H1 (cell line): ENCODE measurements at regions not wholly inside any gene's neighbourhood (a gene's known extent, or its start where the extent isn't known, plus 50 kb on each side); places are given as distances from the start of the nearest gene placed in this dataset.

Experiments
- CTCF ChIA-PET: fragments of 300-600 bp; sonication (Branson Sonifier 250); formaldehyde crosslinking; loops from one replicate; lab custom pipeline; 2021; ENCODE audit not compliant: partially characterized antibody; lab: Charles Lee
- POLR2A ChIA-PET: fragments of 300-600 bp; sonication (Branson Sonifier 250); formaldehyde crosslinking; loops from one replicate; lab custom pipeline; 2021; ENCODE audit warnings: inconsistent platforms; ENCODE audit not compliant: partially characterized antibody; lab: Charles Lee
- DNase-seq, 2 experiments: peaks; one replicate each; pipeline versions ENCODE4 v3.0.0 to v3.0.0-alpha.2; 2010 to 2022; ENCODE audit warnings: low spot score in 2 of 2, low read depth in 1 of 2, mixed read lengths in 1 of 2
- FAIRE-seq: peaks from 2 replicates; lab custom pipeline; 2011; peaks lifted over from hg19 to GRCh38; lab: Jason Lieb, UNC
- H2AFZ ChIP-seq: 2 replicates; pipeline ENCODE4 v1.8.1; 2012; ENCODE audit warnings: low read length, inconsistent platforms
- H2AK5ac ChIP-seq: 2 replicates; pipeline ENCODE4 v1.6.1; 2013; ENCODE audit warnings: low read depth, low read length
- H2BK120ac ChIP-seq: replicated peaks from 2 replicates; pipeline ENCODE3; 2013; ENCODE audit warnings: low read depth, low read length, inconsistent platforms
- H2BK12ac ChIP-seq: 2 replicates; pipeline ENCODE4 v1.6.1; 2013; ENCODE audit warnings: low read depth, low read length
- H2BK15ac ChIP-seq: 2 replicates; pipeline ENCODE4 v1.6.1; 2013; ENCODE audit warnings: low read length
- H2BK20ac ChIP-seq: 2 replicates; pipeline ENCODE4 v1.6.1; 2013; ENCODE audit warnings: low read length
- H2BK5ac ChIP-seq: 2 replicates; pipeline ENCODE4 v1.6.1; 2013; ENCODE audit warnings: low read depth, low read length
- H3K14ac ChIP-seq: 2 replicates; pipeline ENCODE4 v1.6.1; 2013; ENCODE audit warnings: inconsistent platforms; ENCODE audit not compliant: insufficient read length
- H3K18ac ChIP-seq: 2 replicates; pipeline ENCODE4 v1.6.1; 2013; ENCODE audit warnings: low read length; ENCODE audit errors: extremely low read depth
- H3K23ac ChIP-seq: 2 replicates; pipeline ENCODE4 v1.6.1; 2013; ENCODE audit warnings: inconsistent platforms; ENCODE audit not compliant: insufficient read length
- H3K23me2 ChIP-seq: 2 replicates; pipeline ENCODE4 v1.6.1; 2013; ENCODE audit warnings: low read depth, low read length
- H3K27ac ChIP-seq: 2 replicates; pipeline ENCODE4 v1.6.1; 2011; ENCODE audit warnings: low read depth, low read length, inconsistent platforms
- H3K27me3 ChIP-seq, 4 experiments: replicated peaks in 1 of 4; 1 replicate in 1 of 4; 2 replicates in 3 of 4; pipeline versions ENCODE4 v1.6.1 to v1.8.1; 2011 to 2013; ENCODE audit warnings: low read length in 3 of 4, mild to moderate bottlenecking in 3 of 4, inconsistent platforms in 2 of 4, mixed read lengths in 2 of 4, moderate library complexity in 1 of 4; ENCODE audit not compliant: control insufficient read depth in 3 of 4, insufficient read depth in 3 of 4; ENCODE audit errors: extremely low read depth in 1 of 4
- H3K36me3 ChIP-seq, 4 experiments: 2 replicates each; pipeline versions ENCODE4 v1.6.1 to v1.8.1; 2011 to 2013; ENCODE audit warnings: mild to moderate bottlenecking in 4 of 4, low read length in 3 of 4, moderate library complexity in 2 of 4, control low read depth in 1 of 4, inconsistent platforms in 1 of 4; ENCODE audit not compliant: insufficient read depth in 4 of 4, control insufficient read depth in 2 of 4
- H3K4ac ChIP-seq: replicated peaks from 2 replicates; pipeline ENCODE3; 2013; ENCODE audit warnings: low read length, low read depth, mixed read lengths, inconsistent platforms; ENCODE audit not compliant: insufficient read length
- H3K4me1 ChIP-seq, 4 experiments: replicated peaks in 1 of 4; 1 replicate in 1 of 4; 2 replicates in 3 of 4; pipeline versions ENCODE4 v1.6.1 to v1.8.1; 2011 to 2013; ENCODE audit warnings: low read length in 3 of 4, inconsistent platforms in 2 of 4, mixed read lengths in 1 of 4; ENCODE audit not compliant: insufficient read depth in 4 of 4, control insufficient read depth in 3 of 4
- H3K4me2 ChIP-seq, 2 experiments: 2 replicates each; pipeline versions ENCODE4 v1.6.1 to v1.8.1; 2011 to 2013; ENCODE audit warnings: low read depth in 2 of 2, low read length in 2 of 2, control low read depth in 1 of 2, inconsistent platforms in 1 of 2, mild to moderate bottlenecking in 1 of 2; ENCODE audit not compliant: insufficient read depth in 1 of 2
- H3K4me3 ChIP-seq, 4 experiments: fragments of 200-600, 300-600 bp in 1 of 4; sonication (generic), shearing (Covaris generic), sonication (Bioruptor Twin) in 1 of 4; 2 replicates each; pipeline versions ENCODE4 v1.5.1 to v1.8.1; 2011 to 2016; ENCODE audit warnings: low read length in 4 of 4, low read depth in 3 of 4, control low read depth in 2 of 4, inconsistent platforms in 2 of 4, mild to moderate bottlenecking in 2 of 4, mixed read lengths in 1 of 4, moderate library complexity in 1 of 4; ENCODE audit not compliant: insufficient read depth in 2 of 4; ENCODE audit errors: extremely low read depth in 1 of 4
- H3K56ac ChIP-seq: replicated peaks from 2 replicates; pipeline ENCODE3; 2013; ENCODE audit warnings: low read depth, mild to moderate bottlenecking, mixed read lengths, low read length, inconsistent platforms; ENCODE audit not compliant: insufficient read length
- H3K79me1 ChIP-seq: 2 replicates; pipeline ENCODE4 v1.6.1; 2013; ENCODE audit warnings: low read depth, low read length, control low read depth
- H3K79me2 ChIP-seq, 2 experiments: 2 replicates each; pipeline versions ENCODE4 v1.6.1 to v1.8.1; 2012 to 2013; ENCODE audit warnings: low read length in 2 of 2, mild to moderate bottlenecking in 2 of 2, inconsistent platforms in 1 of 2; ENCODE audit not compliant: insufficient read depth in 2 of 2, control insufficient read depth in 1 of 2
- H3K9ac ChIP-seq, 4 experiments: replicated peaks in 1 of 4; 1 replicate in 1 of 4; 2 replicates in 3 of 4; pipeline versions ENCODE4 v1.6.1 to v1.8.1; 2011 to 2013; ENCODE audit warnings: low read depth in 3 of 4, low read length in 3 of 4, control low read depth in 2 of 4, mild to moderate bottlenecking in 2 of 4, moderate library complexity in 2 of 4, inconsistent platforms in 1 of 4; ENCODE audit errors: extremely low read depth in 1 of 4
- H3K9me3 ChIP-seq, 2 experiments: 2 replicates each; pipeline versions ENCODE4 v1.6.1 to v1.8.1; 2012 to 2013; ENCODE audit warnings: mild to moderate bottlenecking in 2 of 2, moderate library complexity in 2 of 2, control low read depth in 1 of 2, inconsistent platforms in 1 of 2, low read depth in 1 of 2, low read length in 1 of 2, mixed read lengths in 1 of 2; ENCODE audit not compliant: insufficient read depth in 2 of 2
- H4K20me1 ChIP-seq, 2 experiments: replicated peaks in 1 of 2; 2 replicates each; pipeline versions ENCODE3 to v1.8.1; 2011 to 2013; ENCODE audit warnings: inconsistent platforms in 2 of 2, low read length in 2 of 2, mild to moderate bottlenecking in 1 of 2; ENCODE audit not compliant: insufficient read depth in 2 of 2, control insufficient read depth in 1 of 2
- H4K5ac ChIP-seq: 2 replicates; pipeline ENCODE4 v1.6.1; 2013; ENCODE audit warnings: low read length, low read depth, mixed read lengths, inconsistent platforms; ENCODE audit not compliant: insufficient read length
- H4K8ac ChIP-seq: 2 replicates; pipeline ENCODE4 v1.8.0; 2013; ENCODE audit warnings: mild to moderate bottlenecking, moderate library complexity, low read length, inconsistent platforms; ENCODE audit not compliant: insufficient read depth; ENCODE audit errors: extremely low read depth
- H4K91ac ChIP-seq: replicated peaks from 2 replicates; pipeline ENCODE3; 2013; ENCODE audit warnings: low read length, mixed read lengths, inconsistent platforms; ENCODE audit not compliant: insufficient read length
- CTBP2 ChIP-seq: IDR thresholded peaks from 2 replicates; pipeline ENCODE4 v1.7.0; 2011; ENCODE audit warnings: borderline replicate concordance, mild to moderate bottlenecking, moderate library complexity, mixed read lengths, low read length; ENCODE audit not compliant: insufficient read depth, insufficient read length
- HDAC2 ChIP-seq, 2 experiments: fragments of 300-600 bp in 1 of 2; sonication (generic) in 1 of 2; IDR thresholded peaks; 2 replicates each; pipeline ENCODE4 v1.6.1; 2011 to 2012; ENCODE audit warnings: low read depth in 2 of 2, low read length in 2 of 2, mild to moderate bottlenecking in 2 of 2, moderate library complexity in 2 of 2, borderline replicate concordance in 1 of 2, inconsistent platforms in 1 of 2
- KDM5A ChIP-seq: fragments of 200-600 bp; IDR thresholded peaks from 2 replicates; pipeline ENCODE4 v1.7.1; 2012; ENCODE audit warnings: mild to moderate bottlenecking, low read length, inconsistent platforms, mixed read lengths
- NANOG ChIP-seq: IDR thresholded peaks from 2 replicates; pipeline ENCODE4 v1.6.1; 2011; ENCODE audit warnings: low read length, low read depth, mild to moderate bottlenecking, inconsistent platforms; ENCODE audit not compliant: insufficient read depth, poor library complexity, severe bottlenecking
- RNF2 ChIP-seq: fragments of 200-900, 300-1000 bp; sonication (generic); IDR thresholded peaks from 2 replicates; pipeline ENCODE4 v1.7.1; 2016; ENCODE audit warnings: borderline replicate concordance, low read depth, mild to moderate bottlenecking, antibody characterized with exemption, low read length; ENCODE audit not compliant: poor library complexity, severe bottlenecking; ENCODE audit errors: missing control alignments
- RXRA ChIP-seq: IDR thresholded peaks from 2 replicates; pipeline ENCODE4 v1.6.1; 2011; ENCODE audit warnings: low read depth, mild to moderate bottlenecking, low read length, moderate library complexity; ENCODE audit not compliant: insufficient read depth
- SIRT6 ChIP-seq: IDR thresholded peaks from one replicate; pipeline ENCODE4 v1.7.1; 2012; ENCODE audit warnings: low read length, inconsistent platforms
- SP1 ChIP-seq: IDR thresholded peaks from 2 replicates; pipeline ENCODE4 v1.6.1; 2011; ENCODE audit warnings: low read depth, low read length
- WGBS, 2 experiments: shearing (Covaris generic) in 1 of 2; methylation state at CpG; one replicate each; pipeline versions ENCODE4 v1.1.6 to v1.1.7; 2013 to 2015; ENCODE audit warnings: low lambda C conversion rate in 2 of 2, mixed read lengths in 2 of 2, inconsistent platforms in 1 of 2, low coverage in 1 of 2, missing lambda C conversion rate in 1 of 2; ENCODE audit not compliant: insufficient replicate concordance in 2 of 2, insufficient coverage in 1 of 2, insufficient read length in 1 of 2; ENCODE audit errors: extremely low coverage in 1 of 2, missing lambda C conversion rate in 1 of 2; 5-methylcytosine and 5-hydroxymethylcytosine counted together
- TF ChIP-seq, protein P1 (sequence below): IDR thresholded peaks from 2 replicates; pipeline ENCODE4 v1.6.1; 2011; ENCODE audit warnings: low read length, improper control_type of control experiment
- TF ChIP-seq, protein P2 (sequence below): IDR thresholded peaks from 2 replicates; pipeline ENCODE4 v1.6.1; 2012; ENCODE audit warnings: inconsistent platforms
- TF ChIP-seq, protein P3 (sequence below): IDR thresholded peaks from 2 replicates; pipeline ENCODE4 v1.6.1; 2011; ENCODE audit warnings: low read depth, mild to moderate bottlenecking, low read length; ENCODE audit not compliant: insufficient read depth

DNA sequence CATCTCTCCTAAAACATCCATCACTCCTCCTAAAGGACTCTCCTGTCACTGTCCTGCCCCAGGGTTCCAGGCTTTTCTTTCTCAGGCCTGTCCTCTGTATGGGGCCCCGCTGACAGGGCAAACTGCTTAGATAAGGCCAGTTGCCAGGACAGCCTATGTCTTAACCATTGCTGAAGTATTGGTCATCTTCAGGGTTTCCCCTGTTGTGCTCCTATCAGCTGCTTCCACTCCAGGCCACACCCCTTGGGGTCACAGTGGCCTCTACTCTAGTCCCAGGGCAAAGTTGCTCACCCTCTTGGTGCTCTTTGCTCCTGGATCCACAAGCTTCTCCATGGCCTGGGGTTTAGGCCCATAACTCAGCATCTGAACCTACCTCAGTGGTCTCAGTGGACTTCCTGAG is 138.0 kb upstream of the PJA1 start:
- no peak for DNase-seq
- Histone ChIP-seq H3K27ac (no peak overlapping the region), H2AK5ac (no peak overlapping the region), H3K56ac (no peak overlapping the region), H4K91ac (no peak overlapping the region), H3K36me3 (no peaks in the 10 kb centered on the region), H3K4me3 (no peak overlapping the region), H4K5ac (no peak overlapping the region), H2BK5ac (no peak overlapping the region), H3K14ac (no peak overlapping the region), H2BK12ac (no peak overlapping the region), H3K4me1 (peaks cover 1 to 19% (median 6%) of the 10 kb centered on the region in 4 experiments; a peak in 5 of 7 replicates), H3K79me2 (no peaks in the 10 kb centered on the region), H4K8ac (no peak overlapping the region), H4K20me1 (no peaks in the 10 kb centered on the region), H3K23ac (no peak overlapping the region), H3K18ac (no peak overlapping the region), H2AFZ (no peak overlapping the region), H2BK20ac (no peak overlapping the region), H3K4ac (no peak overlapping the region), H3K9ac (no peak overlapping the region), H3K27me3 (no peaks in the 10 kb centered on the region), H3K79me1 (no peaks in the 10 kb centered on the region), H3K9me3 (no peaks in the 10 kb centered on the region), H3K23me2 (no peaks in the 10 kb centered on the region), H2BK15ac (no peak overlapping the region), H2BK120ac (no peak overlapping the region), H3K4me2 (no peak overlapping the region)
- FAIRE-seq: no peak
- WGBS, 2 experiments: 82% methylated on average over 1 of the region's 1 CpG; no CpG with 5 or more reads in 1 of the 2 experiments
- CTCF ChIA-PET: interaction anchor here (5.2 kb wide), 1 partner anchor 84 kb away, joined by 22 read pairs; no protein-coding TSS in a partner anchor
- POLR2A ChIA-PET: interaction anchor here (0.8 kb wide), 1 partner anchor 11 kb away, joined by 3 read pairs; no protein-coding TSS in a partner anchor
- TF ChIP-seq, protein P1, sequence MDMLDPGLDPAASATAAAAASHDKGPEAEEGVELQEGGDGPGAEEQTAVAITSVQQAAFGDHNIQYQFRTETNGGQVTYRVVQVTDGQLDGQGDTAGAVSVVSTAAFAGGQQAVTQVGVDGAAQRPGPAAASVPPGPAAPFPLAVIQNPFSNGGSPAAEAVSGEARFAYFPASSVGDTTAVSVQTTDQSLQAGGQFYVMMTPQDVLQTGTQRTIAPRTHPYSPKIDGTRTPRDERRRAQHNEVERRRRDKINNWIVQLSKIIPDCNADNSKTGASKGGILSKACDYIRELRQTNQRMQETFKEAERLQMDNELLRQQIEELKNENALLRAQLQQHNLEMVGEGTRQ: no peak
- TF ChIP-seq RXRA (no peak), SIRT6 (no peak), KDM5A (no peak), CTBP2 (no peak), SP1 (no peak), NANOG (no peak), HDAC2 (IDR thresholded peaks at IDR 0.05; ENCODE audit: borderline replicate concordance in 1 of 2, low read depth in 2 of 2, low read length in 2 of 2) (no peak), RNF2 (no peak)
- TF ChIP-seq, protein P2, sequence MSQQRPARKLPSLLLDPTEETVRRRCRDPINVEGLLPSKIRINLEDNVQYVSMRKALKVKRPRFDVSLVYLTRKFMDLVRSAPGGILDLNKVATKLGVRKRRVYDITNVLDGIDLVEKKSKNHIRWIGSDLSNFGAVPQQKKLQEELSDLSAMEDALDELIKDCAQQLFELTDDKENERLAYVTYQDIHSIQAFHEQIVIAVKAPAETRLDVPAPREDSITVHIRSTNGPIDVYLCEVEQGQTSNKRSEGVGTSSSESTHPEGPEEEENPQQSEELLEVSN: no peak
- TF ChIP-seq, protein P3, sequence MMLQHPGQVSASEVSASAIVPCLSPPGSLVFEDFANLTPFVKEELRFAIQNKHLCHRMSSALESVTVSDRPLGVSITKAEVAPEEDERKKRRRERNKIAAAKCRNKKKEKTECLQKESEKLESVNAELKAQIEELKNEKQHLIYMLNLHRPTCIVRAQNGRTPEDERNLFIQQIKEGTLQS: no peak
